ENCODE measurements at regions not wholly inside any gene's neighbourhood (a gene's known extent, or its start where the extent isn't known, plus 50 kb on each side); places are given as distances from the start of the nearest gene placed in this dataset.

GRCh38 chr7:17586711-17587110 lies 288.3 kb downstream of the AHR start:
- TF ChIP-seq SP1 (IDR thresholded peaks at IDR 0.05) (no peak), FOXA1 (IDR thresholded peaks at IDR 0.05) (no peak), ZNF384 (IDR thresholded peaks at IDR 0.05) (no peak), BHLHE40 (IDR thresholded peaks at IDR 0.05; ENCODE audit: borderline replicate concordance) (no peak), L3MBTL2 (conservative IDR thresholded peaks at IDR 0.05) (no peak), FOXM1 (IDR thresholded peaks at IDR 0.05; ENCODE audit: borderline replicate concordance) (no peak), SUZ12 (IDR thresholded peaks at IDR 0.05) (no peak), ELF4 (IDR thresholded peaks at IDR 0.05) (no peak), ARNT (IDR thresholded peaks at IDR 0.05) (no peak), FOXK2 (IDR thresholded peaks at IDR 0.05) (no peak), HDGF (IDR thresholded peaks at IDR 0.05; ENCODE audit: borderline replicate concordance) (no peak), PKNOX1 (IDR thresholded peaks at IDR 0.05) (no peak), CTBP1 (IDR thresholded peaks at IDR 0.05; ENCODE audit: borderline replicate concordance) (no peak)
